ENCODE measurements at regions not wholly inside any gene's neighbourhood (a gene's known extent, or its start where the extent isn't known, plus 50 kb on each side); places are given as distances from the start of the nearest gene placed in this dataset.

- TF ChIP-seq, protein P1, sequence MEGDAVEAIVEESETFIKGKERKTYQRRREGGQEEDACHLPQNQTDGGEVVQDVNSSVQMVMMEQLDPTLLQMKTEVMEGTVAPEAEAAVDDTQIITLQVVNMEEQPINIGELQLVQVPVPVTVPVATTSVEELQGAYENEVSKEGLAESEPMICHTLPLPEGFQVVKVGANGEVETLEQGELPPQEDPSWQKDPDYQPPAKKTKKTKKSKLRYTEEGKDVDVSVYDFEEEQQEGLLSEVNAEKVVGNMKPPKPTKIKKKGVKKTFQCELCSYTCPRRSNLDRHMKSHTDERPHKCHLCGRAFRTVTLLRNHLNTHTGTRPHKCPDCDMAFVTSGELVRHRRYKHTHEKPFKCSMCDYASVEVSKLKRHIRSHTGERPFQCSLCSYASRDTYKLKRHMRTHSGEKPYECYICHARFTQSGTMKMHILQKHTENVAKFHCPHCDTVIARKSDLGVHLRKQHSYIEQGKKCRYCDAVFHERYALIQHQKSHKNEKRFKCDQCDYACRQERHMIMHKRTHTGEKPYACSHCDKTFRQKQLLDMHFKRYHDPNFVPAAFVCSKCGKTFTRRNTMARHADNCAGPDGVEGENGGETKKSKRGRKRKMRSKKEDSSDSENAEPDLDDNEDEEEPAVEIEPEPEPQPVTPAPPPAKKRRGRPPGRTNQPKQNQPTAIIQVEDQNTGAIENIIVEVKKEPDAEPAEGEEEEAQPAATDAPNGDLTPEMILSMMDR (IDR thresholded peaks at IDR 0.05; ENCODE audit: insufficient read depth, low read length), result no peak
- no peak for TF ChIP-seq POLR2AphosphoS5 (IDR thresholded peaks at IDR 0.05; ENCODE audit: low read depth)
- TF ChIP-seq GABPA (IDR thresholded peaks at IDR 0.05; ENCODE audit: low read depth), result no peak
These were observed 219.1 kb downstream of the CALCRL start for GRCh38 chr2:187228986-187229385.
